Heart right ventricle (tissue), 16 donors: ENCODE measurements at regions not wholly inside any gene's neighbourhood (a gene's known extent, or its start where the extent isn't known, plus 50 kb on each side); places are given as distances from the start of the nearest gene placed in this dataset.

Source experiments
- ATAC-seq, 8 donors: fragments of 200-7000 bp; cut with Tn5 transposase; one replicate each; pipeline ENCODE4 v1.9.1; 2020; ENCODE audit warnings: mild to moderate bottlenecking in 8 of 8, moderate library complexity in 8 of 8, moderate number of reproducible peaks in 1 of 8
- DNase-seq, 2 donors: peaks; one replicate each; pipeline ENCODE4 v3.0.0-alpha.2; 2020
- H3K27ac ChIP-seq, 10 donors: fragments of 200-600 bp; sonication (generic) in 2 of 10; one replicate each; pipeline versions ENCODE4 v1.5.0 to v1.8.0; 2020 to 2022; ENCODE audit warnings: mild to moderate bottlenecking in 3 of 10
- H3K27me3 ChIP-seq, 7 donors: fragments of 200-600 bp; one replicate each; pipeline ENCODE4 v1.8.0; 2021 to 2022; ENCODE audit warnings: mild to moderate bottlenecking in 2 of 7
- H3K36me3 ChIP-seq, 9 donors: fragments of 200-600 bp; sonication (generic) in 1 of 9; one replicate each; pipeline versions ENCODE4 v1.5.0 to v1.8.0; 2020 to 2022; ENCODE audit warnings: mild to moderate bottlenecking in 2 of 9
- H3K4me1 ChIP-seq, 9 donors: fragments of 200-600 bp; sonication (generic) in 1 of 9; one replicate each; pipeline versions ENCODE4 v1.5.0 to v1.8.0; 2020 to 2022; ENCODE audit warnings: mild to moderate bottlenecking in 4 of 9
- H3K4me3 ChIP-seq, 10 donors: fragments of 200-600 bp; sonication (generic) in 2 of 10; one replicate each; pipeline versions ENCODE4 v1.5.0 to v1.8.0; 2020 to 2022; ENCODE audit warnings: mild to moderate bottlenecking in 7 of 10, moderate library complexity in 2 of 10
- H3K9me3 ChIP-seq, 11 donors: fragments of 200-600 bp in 10 of 11; sonication (generic) in 2 of 11; one replicate each; pipeline versions ENCODE4 v1.5.0 to v1.8.0; 2013 to 2022; ENCODE audit warnings: mild to moderate bottlenecking in 2 of 11, control low read depth in 1 of 11, moderate library complexity in 1 of 11
- CTCF ChIP-seq, 9 donors: fragments of 200-600 bp; sonication (generic) in 2 of 9; IDR thresholded peaks; one replicate each; pipeline versions ENCODE4 v1.5.0 to v1.8.0; 2021 to 2022; ENCODE audit warnings: antibody characterized with exemption in 9 of 9, mild to moderate bottlenecking in 5 of 9, moderate library complexity in 1 of 9
- WGBS, 2 donors: extraction: QIAGEN DNeasy Blood & Tissue Kit; methylation state at CpG; one replicate each; pipeline ENCODE4 v1.1.7; 2013; ENCODE audit warnings: inconsistent platforms in 1 of 2; 5-methylcytosine and 5-hydroxymethylcytosine counted together
- intact Hi-C, 10 donors: fragments of 100-400 bp; cut with DNase I; formaldehyde crosslinking; loops; one replicate each; pipeline versions ENCODE4 v1.11.1 to v1.14.2; 2022
- donor health status: Arrhythmogenic right ventricular cardiomyopathy.
- donor health status: ischemic (EF 13 %, LVEDD 7.1; RV severe dilation, severe dysfunction).
- donor health status: healthy with polysubstance abuse.
- donor health status: DM: no; HTN: yes; CAD: no.
- donor health status: DM: no; HTN: no; CAD: no.
- donor health status: ischemic (EF 25% LVEDD 6.9; RV normal size, moderate dysfunction).
- donor health status: ischemic (EF 25% LVEDD 5.7; RV mildly dilated, moderate dysfunction).
- donor health status: healthy.
- donor health status: DM: yes; HTN: yes; CAD: no.
- donor health status: Ischemic cardiomyopathy.
- donor health status: ischemic (EF 35%, LVEDD 5.7; RV mildly dilated, moderate dysfunction).
- donor health status: nonischemic (EF 11% LVEDD 7.7; RV severe dilation, severe dysfunction).
- donor health status: DM: yes; HTN: yes; CAD: no.
- donor health status: PGD.
- donor health status: ischemic (EF 29% LVEDD 5.4; RV normal size, mild dysfunction).
- donor health status: nonischemic (EF 23%, LVEDD 6.1; RV moderate dilation, normal function).

DNA sequence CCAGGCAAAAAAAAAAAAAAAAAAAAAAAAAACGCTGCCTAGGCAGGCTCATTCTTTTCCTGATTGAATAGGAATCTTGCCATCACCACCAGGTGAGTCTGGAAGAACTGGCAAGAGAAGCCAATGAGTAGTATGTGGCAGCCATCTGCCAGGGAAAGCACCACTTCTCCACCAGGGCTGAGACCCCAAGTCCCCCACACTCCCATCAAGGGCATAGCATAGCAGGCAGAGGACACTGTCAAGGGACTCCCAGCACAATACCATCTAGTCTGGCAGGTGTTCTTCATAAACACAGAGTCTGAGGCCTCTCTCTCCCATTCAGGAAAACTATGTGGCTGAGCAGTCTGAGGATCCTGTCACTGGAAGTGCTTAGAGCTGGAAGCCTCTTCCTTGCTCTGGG is 538.1 kb upstream of the DSEL start:
- 54 to 59% methylated on average over 1 of the region's 1 CpG for WGBS, 2 donors
- ATAC-seq (no peak), DNase-seq (no peak)
- intact Hi-C loops: no loop called here
- no peak for TF ChIP-seq CTCF (IDR thresholded peaks at IDR 0.05)
- H3K4me1 ChIP-seq: no peaks in the 10 kb centered on the region
- no peaks in the 10 kb centered on the region for H3K9me3 ChIP-seq
- no peaks in the 10 kb centered on the region for H3K27me3 ChIP-seq
- no peaks in the 10 kb centered on the region for H3K36me3 ChIP-seq
- no peak overlapping the region for H3K4me3 ChIP-seq
- no peak overlapping the region for H3K27ac ChIP-seq

GRCh38 chr18:68053290-68053689 is 536.8 kb upstream of the DSEL start:
- Histone ChIP-seq H3K4me1 (no peaks in the 10 kb centered on the region), H3K4me3 (no peak overlapping the region), H3K27me3 (no peaks in the 10 kb centered on the region), H3K27ac (no peak overlapping the region), H3K36me3 (no peaks in the 10 kb centered on the region), H3K9me3 (no peaks in the 10 kb centered on the region)
- no peak for TF ChIP-seq CTCF (IDR thresholded peaks at IDR 0.05)
- intact Hi-C loops: no loop called here
- WGBS, 2 donors: 87 to 89% methylated on average over 2 of the region's 2 CpGs
- DNase-seq (no peak), ATAC-seq (no peak)

DNA sequence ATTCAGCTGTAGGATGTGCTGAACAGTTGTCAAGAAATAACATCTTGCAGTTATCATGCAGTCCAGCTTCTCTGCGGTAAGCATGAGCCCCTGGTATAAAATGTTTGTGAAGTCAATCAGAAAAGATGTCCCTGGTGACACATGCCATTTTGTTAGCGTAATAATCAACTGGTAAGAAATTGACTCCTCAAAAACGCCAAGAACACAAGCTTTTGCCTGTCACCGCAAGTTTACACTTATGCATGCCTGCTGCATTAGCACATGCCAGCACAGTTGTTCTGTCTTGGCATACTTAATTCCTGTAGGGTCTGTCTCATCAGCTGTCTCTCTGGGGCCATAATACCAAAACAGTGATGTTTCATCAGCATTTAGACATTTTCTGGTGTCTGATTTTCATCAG is 524.8 kb upstream of the DSEL start:
- Histone ChIP-seq H3K27ac (no peak overlapping the region), H3K4me1 (no peaks in the 10 kb centered on the region), H3K9me3 (peaks cover 0 to 15% (median 0%) of the 10 kb centered on the region in 11 donors), H3K4me3 (no peak overlapping the region), H3K27me3 (no peaks in the 10 kb centered on the region), H3K36me3 (no peaks in the 10 kb centered on the region)
- ATAC-seq (no peak), DNase-seq (no peak)
- intact Hi-C loops: no loop called here
- no peak for TF ChIP-seq CTCF (IDR thresholded peaks at IDR 0.05)
- 76 to 78% methylated on average over 4 of the region's 4 CpGs for WGBS, 2 donors

DNA sequence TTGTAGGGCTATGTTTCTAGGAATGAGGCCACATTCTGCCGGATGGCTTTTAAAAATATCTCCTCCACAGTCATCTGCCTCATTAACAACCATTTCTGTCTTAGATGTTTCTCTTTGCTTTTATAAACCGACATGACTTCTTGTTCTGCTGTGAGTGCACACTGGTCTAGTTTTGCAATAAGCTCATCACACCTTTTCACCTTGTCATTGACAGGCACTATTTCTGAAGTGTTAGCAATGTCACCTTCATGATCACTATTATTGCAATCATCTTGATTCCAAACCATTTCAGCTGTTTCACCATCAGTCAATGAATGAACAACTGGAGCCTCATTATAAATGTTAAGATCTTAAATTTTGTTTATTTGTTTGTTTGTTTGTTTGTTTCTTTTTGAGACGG is 523.7 kb upstream of the DSEL start:
- Histone ChIP-seq H3K36me3 (no peaks in the 10 kb centered on the region), H3K4me1 (no peaks in the 10 kb centered on the region), H3K9me3 (peaks cover 0 to 15% (median 0%) of the 10 kb centered on the region in 11 donors), H3K4me3 (no peak overlapping the region), H3K27ac (no peak overlapping the region), H3K27me3 (no peaks in the 10 kb centered on the region)
- no peak for DNase-seq
- TF ChIP-seq CTCF (IDR thresholded peaks at IDR 0.05): no peak
- intact Hi-C loops: no loop called here
- ATAC-seq: no peak
- WGBS, 2 donors: 57 to 61% methylated on average over 3 of the region's 3 CpGs
